Esophagus mucosa (tissue), 1 donor: ENCODE measurements at regions not wholly inside any gene's neighbourhood (a gene's known extent, or its start where the extent isn't known, plus 50 kb on each side); places are given as distances from the start of the nearest gene placed in this dataset.

Experiments
- ATAC-seq: fragments of 200-7000 bp; cut with Tn5 transposase; one replicate; pipeline ENCODE4 v1.9.1; 2020
- donor health status: DM: yes; HTN: yes; CAD: no.

DNA sequence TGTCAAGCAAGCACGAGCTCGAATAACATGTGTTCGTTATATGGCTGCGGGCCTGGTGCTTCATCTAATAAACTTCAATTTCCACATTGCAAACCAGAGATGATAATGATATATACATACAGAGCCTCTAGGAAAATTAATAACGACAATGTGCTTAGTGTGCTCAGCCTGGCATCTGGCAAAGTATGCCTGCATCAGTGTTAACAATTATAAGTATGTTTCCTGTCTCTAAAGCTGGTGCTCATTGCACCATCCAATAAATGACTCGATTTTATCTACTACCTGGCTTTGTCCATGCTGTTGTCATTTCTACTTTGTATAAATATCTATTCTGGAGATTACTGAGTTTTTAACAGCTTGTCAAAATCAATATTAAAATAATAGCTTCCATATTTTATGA lies 1402.6 kb downstream of the MRPL39 start:
- ATAC-seq = no peak

DNA sequence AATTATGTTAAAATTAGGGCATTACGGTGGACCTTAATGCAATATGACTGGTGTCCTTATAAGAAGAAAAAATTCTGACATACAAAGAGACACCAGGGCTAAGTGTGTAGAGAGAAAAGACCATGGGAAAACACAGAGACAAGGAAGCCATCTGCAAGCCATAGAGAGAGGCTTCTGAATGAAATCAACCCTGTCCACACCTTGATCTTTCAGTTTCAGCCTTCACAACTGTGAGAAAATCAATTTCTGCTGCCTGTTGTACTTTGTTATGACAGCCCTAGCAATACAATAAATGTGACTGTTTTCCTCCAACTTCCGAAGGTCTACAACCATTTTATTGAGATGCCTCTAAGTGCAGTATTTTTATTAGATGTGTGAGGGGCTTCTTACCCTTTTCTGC lies 1407.2 kb downstream of the MRPL39 start:
- ATAC-seq = no peak

DNA sequence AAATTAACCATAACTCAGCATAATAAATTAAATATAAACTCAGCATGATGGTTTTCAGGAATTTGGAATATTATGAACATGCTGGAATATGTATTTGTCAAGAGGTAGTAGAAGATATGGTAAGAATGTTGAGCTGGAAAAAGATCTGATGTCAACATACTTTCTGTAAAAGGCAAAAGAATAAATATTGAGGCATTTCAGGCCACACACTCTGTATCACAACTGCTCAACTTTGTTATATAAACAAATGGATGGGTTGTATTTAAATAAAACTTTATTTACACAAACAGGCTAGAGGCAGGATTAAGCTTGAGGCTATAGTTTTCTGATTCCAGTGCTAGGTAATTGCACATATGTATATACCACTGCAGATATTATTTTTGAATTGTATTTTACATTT lies 1409.4 kb downstream of the MRPL39 start:
- no peak for ATAC-seq

DNA sequence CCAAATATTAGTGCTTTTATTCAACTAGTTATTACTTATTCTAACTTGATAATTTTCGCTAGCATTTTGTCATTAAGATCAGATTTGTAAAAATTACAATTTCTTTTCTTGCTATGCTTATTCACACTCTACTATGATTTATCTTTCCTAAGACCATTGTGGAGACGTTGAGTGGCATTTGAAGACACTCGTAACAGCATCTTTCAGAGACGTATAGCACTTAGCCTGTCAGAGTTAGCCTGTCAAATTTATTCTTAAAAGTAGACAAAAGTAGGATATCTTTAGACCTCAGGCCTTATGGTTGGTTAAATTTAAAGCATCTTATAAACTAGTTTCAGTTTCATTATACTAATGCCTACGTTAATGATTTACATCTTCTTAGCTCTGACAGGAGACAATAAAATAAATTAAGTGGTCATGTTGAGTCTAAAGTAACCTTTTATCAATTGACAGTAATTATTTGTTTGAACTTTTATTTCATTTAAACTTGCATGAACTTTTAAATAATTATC lies 1410.1 kb downstream of the MRPL39 start:
- ATAC-seq = no peak

DNA sequence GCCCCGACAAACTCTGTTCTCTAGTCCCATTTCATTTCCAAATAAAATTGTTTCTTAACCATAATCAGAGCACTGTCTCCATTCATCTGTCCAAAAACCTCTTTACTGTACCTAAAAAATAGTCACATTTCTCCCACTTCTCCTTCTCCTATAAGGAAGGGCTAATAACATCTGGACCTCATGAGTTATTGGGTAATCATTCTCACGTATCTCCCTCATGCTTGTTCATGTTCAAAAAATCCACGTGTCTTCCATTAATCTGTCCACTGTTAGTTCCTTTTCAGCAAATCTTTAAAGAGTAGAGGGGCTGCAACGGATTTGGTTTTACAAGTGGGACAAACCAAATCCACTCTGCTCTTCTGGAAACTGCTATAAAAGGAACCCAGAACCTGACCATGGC lies 1418.8 kb downstream of the MRPL39 start:
- ATAC-seq = no peak

DNA sequence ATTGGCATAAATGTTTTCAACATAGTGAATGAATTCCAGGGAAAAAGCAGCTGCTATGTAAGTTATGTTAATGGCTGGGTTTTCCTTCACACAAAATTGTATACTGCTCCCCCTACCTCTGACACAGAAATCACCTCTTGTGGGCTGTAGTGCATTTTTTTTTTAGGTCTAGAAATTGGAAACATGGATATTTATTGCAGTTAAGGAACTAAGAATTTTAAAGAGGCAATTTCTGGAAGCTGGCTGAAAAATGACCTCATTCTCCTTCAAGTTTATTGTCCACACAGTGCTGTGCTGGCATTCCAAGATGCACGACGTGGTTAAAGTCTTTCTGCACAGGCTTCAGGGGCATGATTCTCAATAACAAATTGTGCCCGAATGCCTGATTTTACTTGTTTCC lies 1424.2 kb downstream of the MRPL39 start:
- ATAC-seq = no peak

DNA sequence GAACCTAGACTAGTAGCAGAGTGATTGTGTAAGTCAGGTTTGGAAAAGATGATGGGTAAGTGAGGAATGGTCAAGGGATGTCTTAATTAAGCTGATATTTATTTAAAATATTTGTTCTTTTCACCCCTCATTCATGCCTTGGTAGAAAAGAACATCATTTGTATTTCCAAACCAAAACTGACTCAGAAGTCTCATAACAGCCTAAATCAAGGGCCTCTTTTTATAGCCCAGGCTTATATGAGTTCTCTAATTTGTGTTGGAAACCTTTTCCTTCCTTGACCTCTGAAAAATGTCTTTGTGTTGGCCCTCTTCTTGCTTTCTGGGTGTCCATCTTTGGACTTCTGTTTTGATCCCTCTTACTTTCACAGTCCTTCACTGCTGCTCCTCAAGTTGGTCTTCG lies 1428.2 kb downstream of the MRPL39 start:
- ATAC-seq = no peak

DNA sequence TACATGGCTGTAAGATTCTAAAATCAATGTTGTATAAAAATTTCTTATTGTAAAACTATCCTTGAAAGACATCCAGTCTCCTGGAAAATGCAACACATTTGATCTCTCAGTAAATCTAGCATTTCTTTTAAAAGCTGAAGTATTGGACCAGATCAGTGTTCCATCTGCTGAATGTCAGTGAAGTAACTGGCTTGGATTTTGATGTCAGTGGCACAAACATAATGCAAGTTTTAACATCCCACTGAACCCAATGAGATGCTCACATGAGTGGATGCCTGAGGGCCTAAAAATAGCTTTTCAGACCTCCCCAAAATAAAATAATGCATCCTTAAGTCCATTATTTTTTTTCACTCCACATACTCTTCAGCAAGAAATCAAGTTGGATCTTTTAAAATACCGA lies 1432.2 kb downstream of the MRPL39 start:
- no peak for ATAC-seq

DNA sequence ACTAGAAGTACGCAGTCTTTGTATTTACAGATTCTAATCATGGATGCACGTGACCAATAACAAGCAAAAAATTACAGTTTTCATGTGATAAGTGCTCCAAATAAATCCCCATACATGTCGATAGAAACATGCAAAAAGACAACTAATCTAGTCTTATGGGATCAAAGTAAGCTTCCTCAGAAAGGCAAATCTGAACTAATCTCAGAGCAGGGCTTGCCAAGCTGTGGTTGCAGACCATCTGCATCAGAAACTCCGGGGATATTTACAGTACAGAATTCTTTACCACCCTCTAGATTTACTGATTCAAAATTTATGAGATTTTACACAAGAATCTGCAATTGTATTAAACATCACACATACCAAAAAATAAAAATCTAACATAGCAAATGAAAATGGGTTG lies 1435.5 kb downstream of the MRPL39 start:
- ATAC-seq = no peak

DNA sequence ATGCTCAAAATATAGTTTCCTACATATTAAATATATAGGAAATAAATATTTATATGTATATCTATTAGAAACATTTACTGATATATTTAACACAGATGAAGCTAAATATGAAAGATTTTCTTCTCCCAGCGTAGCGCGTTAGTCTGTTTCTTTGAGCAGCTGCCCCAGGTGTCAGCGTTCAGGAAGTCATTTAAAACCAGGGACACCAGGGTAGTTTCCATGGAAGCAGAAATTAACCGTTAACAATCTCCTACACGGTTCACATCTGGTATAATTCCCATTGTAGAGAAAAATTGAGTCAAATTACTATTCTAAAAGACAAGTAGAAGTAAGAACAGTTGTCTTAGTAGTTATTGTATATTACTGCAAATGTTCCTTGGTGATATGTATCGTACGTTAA lies 1443.7 kb downstream of the MRPL39 start:
- no peak for ATAC-seq

DNA sequence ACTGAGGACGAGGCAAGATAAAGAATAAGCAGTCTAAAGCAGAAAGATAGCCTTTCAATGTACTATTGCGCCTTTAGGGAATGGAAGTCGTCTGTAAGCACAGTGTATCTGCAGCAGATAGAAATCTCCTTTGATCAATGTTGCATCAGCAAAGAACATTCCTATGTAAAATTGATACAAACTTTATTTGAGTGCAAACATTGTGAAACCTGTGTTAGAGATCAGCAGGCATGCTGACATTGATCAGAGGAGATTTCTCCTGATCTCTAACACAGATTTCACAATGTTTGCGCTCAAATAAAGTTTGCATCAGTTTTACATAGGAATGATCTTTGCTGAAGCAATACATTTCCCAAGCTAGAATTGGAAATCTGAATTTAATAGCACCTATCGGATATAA lies 1446.8 kb downstream of the MRPL39 start:
- ATAC-seq = no peak

DNA sequence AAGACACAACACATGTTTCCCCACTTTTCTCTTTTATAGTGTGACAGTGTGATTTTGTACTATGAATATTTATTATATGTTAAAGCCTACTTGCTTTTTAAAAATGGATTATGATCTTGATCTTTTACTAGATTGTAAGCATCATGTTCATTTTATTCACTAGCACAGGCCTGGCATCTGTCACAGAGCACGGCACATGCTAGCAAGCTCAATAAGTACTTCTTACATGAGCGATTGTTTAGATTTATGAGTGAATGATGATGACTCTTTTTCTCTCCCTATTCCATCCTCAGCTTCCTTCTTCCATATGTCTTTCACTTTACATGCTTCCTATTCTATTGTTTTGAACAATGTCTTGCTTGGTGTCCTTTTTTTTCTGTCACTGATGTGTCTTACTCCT lies 1454.1 kb downstream of the MRPL39 start:
- no peak for ATAC-seq

DNA sequence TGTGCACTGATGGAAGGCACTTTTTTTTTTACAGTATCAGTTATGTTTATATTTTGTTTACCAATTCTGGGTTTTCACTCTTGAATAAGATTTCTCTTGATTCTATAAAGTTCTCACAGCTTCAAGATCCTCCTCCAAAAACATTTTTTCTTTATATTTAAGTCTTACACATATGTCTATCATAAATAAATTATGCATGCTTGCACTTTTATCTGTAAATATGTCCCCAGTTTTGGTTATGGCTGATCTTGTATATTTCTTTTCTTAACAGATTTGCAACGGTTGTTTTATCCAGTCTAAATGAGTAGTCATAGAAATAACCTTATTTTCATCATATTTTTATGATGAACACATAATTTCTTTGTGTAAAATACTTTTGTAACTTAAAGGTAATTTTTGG lies 1456.5 kb downstream of the MRPL39 start:
- no peak for ATAC-seq

DNA sequence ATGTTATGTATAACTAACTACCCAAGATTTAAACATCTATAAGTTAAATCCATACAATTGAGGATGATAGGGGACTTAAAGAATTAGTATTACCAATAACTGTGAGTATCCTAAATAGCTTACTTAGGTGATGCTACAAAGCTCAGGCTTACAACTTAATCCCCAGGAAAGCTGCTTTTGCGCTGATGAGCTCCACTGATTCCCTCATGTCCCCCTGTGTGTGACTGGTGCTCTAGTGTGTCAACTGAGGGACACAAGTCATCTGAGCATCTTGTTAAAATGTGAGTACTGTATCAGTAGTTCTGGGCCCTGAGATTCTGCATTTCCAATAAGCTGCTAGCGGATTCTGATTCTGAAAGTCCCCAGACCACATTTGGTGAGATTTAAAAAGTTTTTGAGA lies 1458.8 kb downstream of the MRPL39 start:
- ATAC-seq = no peak

DNA sequence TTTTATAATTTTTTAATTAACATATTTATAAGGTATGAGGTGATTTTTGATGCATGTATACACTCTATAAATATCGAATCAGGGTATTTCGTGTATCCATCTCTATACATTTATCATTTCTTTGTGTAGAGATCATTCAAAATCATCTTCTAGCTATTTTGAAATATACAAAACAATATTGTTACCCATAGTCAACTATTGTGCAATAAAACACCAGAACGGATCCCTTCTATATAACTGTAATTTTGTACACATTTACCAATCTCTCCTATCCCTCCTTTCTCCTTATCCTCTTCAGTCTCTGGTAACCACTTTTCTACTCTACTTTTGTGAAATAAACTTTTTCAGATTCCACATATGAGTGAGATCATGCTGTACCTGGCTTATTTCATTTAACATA lies 1459.6 kb downstream of the MRPL39 start:
- ATAC-seq = no peak

DNA sequence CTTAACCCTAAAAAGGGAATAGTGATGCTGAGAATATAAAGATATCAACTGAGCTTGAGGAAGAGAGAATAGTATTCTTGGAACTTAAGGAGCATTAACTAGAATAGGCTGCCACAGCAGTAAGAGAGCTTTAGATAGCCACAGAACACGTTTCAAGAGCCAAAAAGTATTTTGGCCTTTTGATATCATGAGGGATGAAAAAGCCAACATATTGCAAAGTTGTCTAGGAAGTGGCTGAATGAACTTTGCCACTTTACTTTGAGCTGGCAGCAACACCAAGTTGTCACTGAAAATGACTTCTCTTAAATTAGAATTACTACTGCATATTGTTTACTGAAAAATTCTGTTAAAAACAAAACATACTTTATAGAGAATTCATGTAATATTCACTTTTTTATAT lies 1476.2 kb downstream of the MRPL39 start:
- no peak for ATAC-seq

DNA sequence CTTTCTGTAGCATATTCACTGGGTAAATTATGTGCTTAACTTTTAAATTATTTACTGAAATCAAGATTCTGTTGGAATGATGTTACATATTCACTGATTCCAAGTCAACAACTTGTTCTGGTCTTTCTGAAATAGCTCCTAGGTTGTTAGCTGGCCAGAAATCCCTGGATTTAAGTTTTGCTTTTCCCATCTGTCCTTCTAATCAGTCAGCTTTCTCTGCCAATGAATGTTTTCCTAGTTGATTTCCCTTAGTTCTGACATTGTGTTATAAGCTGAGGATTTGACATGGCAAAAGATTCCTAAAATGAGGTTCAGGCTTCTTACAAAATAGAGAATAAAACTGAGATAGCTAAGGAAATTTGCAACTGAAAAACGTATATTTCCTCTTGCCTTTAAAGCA lies 1479.6 kb downstream of the MRPL39 start:
- ATAC-seq = no peak

DNA sequence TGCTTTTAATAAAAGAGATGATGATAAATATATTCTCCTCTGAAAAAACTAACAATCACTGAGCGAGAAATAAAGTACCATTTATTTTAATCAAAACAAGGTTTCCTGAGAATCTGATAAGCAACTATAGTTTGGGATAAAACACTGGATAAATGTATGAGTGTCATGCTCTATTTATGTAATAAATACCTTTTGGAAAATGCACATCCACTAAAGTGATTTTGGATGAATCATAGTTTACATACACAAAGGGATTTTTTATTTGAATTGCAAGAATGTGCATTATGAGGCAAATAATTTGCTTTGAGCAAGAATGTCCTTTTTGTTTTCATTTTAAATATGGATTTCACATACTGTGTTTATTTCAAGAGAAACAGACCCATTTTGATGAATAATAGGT lies 1483.5 kb downstream of the MRPL39 start:
- no peak for ATAC-seq

DNA sequence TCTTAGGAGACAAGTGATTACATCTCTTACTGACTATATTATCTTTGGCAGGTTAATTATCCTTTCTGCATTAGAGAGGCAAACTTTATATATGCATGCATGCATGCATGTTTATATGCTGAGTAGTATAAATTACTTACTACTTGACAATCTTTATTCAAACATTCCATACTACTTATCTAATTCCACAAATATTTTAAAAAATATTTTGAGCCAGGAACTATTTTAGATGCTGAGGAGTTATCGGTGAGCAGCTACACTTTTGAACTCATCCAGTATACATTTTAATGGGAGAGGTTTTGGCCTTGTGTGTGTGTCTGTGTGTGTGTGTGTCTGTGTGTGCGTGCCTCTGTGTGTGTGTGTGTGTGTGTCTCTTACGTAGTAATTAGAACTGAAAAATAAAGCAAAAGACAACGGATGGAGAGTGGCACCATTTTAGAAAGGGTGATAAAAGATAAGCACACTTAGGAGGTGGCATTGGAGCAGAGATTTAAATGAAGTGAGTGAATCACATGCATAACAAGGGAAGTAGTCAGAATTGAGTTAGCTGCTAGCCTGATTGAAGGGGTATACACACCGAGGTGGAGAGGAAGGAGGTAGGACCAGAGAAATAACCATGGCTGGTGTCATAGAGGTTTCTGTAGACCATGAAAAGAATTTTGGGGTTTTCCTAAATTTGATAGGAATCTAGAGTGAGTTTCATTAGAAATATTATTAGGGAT lies 1488.4 kb downstream of the MRPL39 start:
- no peak for ATAC-seq

DNA sequence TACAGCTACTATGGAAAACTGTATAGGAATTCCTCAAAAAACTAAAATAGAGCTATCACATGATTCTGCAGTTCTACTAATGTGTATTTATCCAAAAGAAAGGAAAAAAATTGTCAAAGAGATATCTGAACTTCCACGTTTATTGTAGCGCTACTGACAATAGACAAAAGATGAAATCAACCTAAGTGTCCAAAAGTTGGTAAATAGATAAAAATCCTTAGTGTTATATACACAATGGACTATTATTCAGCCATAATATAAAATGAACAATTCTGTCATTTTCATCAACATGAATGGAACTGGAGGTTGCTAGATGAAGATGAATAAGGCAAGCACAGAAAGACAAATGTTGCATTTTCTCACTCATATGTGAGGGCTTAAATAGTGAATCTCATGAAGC lies 1492.1 kb downstream of the MRPL39 start:
- ATAC-seq = no peak

DNA sequence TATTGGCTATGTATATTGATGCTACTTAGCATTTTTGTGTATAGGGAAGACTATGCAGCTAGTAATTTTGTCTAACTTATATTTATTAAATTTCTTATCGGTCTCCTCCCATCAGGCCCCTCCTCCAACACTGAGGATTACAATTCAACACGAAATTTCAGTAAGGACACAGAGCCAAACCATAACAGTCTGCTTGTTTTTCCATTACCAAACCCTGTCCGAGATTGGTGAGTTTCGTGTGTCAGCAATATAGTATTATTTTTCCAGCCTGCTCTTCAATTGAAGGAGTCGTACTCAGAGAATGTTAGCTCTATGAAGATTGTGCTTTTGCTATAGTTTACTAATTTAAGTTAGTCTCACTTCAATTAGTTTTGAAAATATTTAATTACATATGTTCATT lies 1495.3 kb downstream of the MRPL39 start:
- ATAC-seq = no peak

DNA sequence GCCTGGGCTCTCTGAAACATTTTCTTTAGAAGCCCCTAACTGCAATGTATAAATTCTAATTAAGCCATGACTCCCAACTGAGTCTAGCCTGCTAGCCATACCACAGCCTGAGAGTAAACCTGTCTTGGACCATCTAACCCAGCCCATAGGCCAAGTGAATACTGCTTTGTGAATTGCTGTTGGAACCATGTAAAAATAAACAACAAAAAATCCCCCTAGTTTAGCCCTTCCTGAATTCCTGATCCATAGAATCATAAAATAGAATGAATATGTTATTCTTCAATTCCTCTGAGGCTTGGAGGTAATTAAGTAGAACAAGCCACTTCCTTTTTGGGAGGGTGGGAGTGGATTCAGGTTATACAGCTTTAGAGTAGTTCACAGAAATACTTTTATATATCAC lies 1496.4 kb downstream of the MRPL39 start:
- no peak for ATAC-seq

DNA sequence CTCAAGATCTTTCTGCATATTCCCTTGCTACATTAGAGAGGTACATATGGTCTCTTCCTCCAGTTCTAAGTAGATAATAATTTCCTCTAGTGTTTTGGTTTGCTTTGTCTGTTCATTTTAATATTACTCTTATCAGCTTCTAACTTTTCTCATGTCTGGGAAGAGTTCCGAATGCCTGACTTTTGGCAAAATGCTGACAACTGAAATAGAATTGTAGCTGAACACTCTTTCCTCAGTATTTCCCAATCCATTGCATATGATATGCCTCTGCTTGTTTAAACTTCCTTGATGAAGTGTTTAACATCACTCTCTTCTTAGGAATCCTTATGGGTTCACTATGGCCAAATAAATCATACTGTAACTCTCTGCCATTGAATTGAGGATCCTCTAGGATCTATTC lies 1510.1 kb downstream of the MRPL39 start:
- no peak for ATAC-seq

DNA sequence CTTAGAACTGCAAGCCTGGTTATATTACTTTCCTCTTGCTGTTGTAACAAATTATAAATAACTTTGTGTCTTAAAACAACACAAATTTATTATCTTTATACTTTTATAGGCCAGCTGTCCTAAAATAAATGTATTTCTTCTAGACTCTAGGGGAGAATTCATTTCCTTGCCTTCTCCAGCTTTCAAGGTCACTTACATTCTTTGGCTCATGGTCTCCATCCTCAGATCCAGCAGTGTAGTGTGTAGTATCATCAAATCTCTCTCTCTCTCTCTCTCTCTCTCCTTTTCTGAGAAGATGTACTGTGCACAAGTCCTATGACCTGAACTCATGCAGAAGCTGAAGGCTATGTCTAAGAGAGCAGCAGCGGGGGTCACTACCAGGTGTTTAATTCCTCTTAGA lies 1510.6 kb downstream of the MRPL39 start:
- ATAC-seq = no peak

DNA sequence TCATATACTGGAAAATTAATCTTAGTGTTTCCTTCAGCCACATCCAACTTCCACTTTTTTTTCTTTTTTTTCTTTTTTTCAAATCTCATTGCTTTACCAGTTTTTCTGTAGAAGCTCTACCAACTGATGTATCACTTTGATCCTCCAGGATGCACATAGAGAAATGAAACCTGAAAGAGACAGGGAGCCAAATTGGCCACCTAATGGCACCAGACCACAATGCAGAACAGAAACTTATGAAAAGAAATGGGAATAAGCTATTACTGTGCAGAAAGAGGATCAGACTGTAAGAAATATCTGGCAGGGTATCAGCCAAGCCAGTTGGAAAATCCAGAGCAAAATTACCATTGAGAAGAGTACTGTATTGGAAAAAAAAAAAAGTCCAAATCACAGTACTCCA lies 1514.2 kb downstream of the MRPL39 start:
- no peak for ATAC-seq
